GM19324 (cell line): ENCODE measurements at regions not wholly inside any gene's neighbourhood (a gene's known extent, or its start where the extent isn't known, plus 50 kb on each side); places are given as distances from the start of the nearest gene placed in this dataset.

Experiments used
- ATAC-seq: cut with Tn5 transposase; IDR thresholded peaks from one replicate; pipeline ENCODE4 v1.9.1; 2021; ENCODE audit warnings: mild to moderate bottlenecking, moderate library complexity; ENCODE audit not compliant: unreplicated experiment, low FRiP score

DNA sequence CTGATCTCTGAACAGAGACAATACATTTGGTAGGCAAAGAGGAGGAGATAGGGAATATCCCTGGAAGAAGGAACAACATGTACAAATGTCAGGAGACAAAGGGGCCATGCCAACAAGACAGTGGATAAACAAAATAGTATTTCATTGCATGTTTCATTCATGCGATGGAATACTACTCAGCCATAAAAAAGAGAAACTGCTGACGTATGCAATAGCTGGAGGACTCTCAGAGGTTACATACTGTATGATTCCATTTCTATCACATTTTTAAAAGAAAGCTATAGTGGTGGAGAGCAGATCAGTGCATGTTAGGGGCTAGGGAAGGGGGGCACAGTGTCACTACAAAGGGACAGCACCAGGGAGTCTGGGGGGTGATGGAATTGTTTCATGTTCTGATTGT is 572.9 kb upstream of the CADM1 start:
- ATAC-seq: no peak

DNA sequence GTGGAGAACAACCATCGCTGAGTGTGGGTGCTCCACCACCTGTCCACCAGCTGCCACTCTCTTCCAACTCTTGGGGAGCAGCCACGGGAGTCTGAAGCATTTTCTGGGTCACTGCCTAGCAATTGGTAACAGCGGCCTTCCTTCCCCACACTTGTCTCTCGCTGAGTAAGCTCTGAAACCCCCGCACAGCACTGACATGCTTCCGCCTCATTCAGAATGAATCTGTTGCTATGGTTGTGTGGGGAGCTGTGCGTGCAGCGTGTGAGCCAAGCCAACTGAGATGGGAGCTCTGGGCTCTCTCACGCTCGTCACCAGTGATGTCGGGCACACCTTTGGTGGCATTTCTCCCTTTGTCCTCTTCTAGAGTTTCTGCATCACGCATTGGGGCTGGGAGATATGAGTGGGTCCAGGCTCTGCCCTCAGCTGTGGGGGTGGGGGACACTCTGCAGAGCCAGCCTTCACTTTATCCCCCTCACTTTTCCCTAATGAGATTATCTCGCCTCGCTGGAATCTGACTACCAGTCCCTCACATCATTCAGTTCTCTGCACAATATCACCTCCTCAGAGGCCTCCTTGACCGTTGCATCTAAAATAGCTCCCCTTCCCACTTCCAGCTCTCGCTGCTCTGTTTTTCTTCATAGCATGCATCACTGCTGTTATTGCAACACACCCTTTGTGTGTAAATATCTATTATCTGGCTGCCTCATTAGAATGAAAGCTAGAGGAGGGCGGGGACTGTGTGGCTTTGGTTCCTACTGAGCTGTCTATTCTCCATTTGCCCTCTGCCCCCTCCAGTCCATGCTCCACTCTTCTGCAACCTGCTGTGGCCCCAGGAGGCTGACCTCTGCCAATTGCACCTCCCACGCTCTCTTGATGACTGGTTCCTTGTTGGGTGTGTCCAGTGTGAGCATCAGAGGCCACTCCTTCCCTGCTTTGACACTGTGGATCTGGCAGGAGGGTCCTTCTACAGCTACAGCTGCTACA is 569.9 kb upstream of the CADM1 start:
- peak; percentile 66 for ATAC-seq

DNA sequence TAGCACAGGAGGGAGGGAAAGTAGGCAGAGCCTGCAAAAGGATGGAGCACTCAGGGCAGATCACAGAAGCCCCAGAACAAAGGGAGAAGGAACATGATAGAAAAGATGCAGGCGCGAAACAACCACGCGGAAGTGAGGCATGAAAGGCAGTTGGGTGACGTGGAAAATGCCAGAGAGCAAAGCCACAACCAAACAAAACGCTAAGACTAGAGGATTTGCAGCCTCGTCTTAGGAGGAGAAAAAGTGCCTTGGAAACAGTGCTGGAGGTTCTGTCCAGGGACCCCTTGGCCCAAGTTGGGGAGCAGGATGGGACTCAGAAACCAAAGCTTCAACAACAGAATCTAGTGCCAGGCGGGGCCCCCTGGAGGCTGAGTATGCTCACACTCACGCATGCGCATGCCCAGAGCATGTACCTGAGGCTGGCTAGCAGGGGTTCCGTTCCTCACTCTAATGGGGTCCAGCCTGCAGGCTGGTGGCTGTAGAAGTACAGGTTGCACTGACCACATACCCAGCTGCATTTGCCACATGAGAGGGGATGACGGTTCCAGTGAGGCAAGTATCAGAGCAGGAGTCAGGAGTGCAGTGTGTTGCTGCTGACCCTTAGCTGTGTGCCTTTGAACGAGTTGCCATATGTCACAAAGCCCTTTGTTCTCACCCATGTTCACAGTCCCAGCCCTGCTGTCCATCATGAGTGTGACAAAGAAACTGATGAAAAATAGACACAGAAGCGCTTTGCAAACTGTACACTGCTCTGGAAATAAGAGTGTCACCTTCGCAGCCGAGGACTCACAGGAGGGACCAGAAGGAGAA is 568.6 kb upstream of the CADM1 start:
- no peak for ATAC-seq

DNA sequence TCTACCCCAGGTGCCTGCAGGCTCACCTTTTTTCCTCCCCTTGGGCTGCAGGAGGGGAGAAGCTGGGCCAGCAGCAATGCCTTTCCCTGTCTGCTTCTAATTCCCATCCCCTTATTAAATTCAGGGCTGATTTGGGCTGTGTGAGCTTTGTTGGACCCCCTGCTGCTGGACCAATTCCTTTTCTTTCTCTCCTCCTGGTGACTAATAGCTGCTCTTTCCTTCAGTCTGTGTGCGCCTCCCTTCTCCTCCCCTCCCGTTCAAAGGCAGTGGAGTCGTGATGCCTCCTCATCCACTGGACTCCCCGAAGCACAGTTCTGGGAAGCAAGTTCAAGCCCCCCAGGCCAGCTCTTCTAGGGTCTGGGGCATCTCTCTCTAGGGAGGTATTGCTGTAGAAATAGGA is 567.9 kb upstream of the CADM1 start:
- no peak for ATAC-seq

DNA sequence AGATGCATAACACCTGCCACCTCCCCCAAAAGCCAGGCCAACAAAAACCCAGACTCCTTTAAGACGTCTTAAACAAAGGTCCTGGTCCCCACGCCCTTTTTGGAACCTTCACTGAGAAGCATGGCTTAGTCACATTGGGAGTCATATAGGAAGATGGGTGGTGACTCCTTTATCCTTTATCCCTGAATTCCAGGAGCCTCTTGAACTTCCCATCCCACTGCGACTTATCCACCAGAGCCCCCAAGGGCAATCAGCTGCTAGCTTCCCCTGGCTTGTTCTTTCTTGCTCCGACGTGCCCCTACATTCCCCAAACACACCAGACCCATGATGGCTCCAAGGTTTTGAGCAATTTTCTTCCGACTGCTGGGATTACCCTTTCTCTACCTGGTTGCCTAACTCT is 567.0 kb upstream of the CADM1 start:
- no peak for ATAC-seq

DNA sequence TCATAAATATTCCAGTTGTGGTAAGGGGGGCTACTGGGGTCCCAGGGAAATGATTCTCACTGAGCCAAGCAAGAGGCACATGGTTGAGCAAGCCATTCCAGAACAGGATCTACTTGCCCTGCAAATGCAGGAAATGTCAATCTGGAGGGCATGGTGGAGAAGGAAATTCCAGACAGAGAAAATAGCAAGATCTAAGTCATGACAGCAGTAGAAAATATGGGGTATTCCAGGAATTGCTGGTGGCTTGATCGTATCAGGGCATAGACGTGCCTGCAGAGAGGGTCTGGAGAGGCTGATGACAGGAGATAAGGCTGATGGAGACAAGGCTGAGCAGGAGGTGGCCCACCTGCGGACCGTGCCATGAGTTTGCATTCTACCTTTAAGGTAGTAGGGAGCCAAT is 566.3 kb upstream of the CADM1 start:
- no peak for ATAC-seq

DNA sequence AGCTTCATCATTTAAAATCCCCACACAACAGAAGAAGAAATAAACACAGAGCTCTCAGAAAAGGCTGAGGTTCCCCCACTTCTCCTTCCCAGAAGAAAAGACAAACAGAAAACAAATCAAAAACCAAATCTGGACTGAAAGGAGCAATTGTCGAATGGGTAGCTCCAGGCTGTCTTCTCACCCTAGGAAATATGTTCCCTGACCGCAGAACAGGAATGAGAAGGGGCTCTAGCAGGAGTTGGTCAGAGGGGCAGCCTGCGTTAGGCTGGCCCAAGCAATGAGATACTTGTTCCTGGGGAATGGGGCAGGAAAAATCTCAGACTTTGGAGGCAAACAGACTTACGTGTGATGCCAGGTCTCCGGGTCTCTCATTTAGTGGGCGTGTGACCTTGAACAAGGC is 562.6 kb upstream of the CADM1 start:
- ATAC-seq: no peak

DNA sequence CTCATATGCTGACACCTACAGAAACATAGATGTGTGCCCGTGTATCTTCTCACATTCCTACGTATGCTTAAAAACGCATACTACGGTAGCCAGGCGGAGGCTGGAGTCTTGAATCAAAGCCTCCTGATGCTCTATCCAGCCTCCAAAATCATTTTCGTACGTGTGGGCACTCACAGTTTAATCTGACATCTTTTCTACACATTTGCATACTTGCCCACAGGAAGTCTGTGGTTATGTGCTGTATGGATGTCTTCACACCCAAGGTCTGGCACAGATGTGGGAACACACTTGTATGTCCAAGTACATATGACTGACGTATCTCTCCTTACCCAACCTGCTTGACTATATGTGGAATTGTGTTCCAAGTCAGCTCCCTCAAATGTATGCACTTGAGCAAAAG is 561.8 kb upstream of the CADM1 start:
- ATAC-seq: no peak

DNA sequence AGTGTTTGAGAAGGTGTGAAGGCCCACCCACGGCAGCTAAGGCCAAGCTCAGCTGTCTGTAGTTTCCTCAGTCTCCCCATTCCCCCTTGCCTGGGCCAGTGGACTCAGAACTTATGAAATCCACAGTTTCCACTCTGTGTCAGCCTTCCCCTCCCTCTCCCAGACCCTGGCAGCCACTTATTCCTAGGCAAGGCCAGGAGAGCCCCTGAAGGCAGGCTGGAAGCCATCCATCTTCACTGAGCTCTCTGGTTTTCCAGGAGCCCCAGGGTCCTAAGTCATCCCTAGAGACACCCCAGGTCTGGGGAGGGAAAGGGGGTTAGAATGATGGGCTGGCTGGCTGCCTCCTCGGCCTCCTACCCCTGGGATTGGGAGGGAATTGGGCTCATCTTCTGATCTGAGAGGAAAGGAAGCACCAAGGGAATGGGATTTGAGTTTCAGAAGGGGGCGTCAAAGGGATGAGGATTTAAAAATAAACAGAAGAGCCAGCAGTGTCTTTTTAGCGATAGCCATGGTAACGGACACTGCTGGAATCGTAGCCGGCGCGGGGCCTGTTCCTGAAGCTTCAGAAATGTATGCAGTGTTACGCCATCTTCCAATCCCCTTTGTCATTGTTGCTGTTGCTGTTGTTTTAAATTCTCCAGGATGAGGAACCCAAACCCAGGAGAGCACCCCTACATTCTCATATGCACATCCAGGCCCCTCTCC is 561.1 kb upstream of the CADM1 start:
- no peak for ATAC-seq

DNA sequence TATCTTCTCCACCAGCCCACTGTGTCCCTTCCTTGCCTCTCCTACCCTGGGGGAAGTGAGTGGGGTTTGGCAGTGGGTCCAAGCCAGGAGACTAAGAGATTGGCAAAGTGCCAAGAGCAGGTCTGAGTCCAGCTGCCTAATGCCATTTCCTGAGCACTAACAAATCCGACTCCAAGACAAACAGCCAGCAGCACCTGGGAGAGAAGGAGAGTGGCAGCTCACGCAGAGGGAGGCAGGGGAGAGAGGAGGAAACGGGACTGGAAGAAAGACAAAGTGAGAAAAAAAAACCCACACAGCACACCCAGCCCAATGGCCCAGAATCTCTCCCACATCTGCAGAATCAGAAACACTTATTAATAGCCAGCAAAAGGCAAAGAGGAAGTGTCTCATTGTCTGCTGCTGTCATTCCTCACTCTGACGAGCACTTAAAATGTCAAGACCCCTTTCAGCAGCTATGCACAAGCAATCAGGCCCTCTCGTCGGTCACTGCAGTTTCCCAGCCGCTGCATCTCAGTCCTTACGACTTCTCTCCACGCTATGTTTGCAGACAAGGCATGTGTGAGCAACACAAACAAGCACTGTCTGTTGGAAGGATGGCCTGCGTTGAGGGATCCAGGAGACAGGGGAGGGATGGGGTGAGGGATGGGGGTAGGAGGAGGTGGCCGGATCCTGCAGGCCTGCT is 558.4 kb upstream of the CADM1 start:
- no peak for ATAC-seq

DNA sequence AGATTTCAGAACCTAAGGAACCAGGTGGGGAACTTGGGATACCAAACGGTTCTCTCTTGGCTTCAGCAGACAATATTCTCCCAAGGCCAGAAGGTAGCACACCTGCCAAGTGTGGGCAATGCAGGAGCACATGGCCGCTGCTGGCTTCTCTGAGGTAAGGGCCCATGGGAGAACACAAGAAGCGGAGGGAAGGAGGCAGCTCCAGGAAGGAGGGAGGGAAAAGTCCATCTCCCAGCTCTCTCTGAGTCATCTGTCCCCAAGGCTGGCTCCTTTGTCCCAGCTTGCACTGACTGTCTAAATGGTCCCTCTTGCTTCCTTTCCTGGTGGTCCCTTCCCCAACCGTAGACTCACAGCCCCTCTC is 557.9 kb upstream of the CADM1 start:
- no peak for ATAC-seq

DNA sequence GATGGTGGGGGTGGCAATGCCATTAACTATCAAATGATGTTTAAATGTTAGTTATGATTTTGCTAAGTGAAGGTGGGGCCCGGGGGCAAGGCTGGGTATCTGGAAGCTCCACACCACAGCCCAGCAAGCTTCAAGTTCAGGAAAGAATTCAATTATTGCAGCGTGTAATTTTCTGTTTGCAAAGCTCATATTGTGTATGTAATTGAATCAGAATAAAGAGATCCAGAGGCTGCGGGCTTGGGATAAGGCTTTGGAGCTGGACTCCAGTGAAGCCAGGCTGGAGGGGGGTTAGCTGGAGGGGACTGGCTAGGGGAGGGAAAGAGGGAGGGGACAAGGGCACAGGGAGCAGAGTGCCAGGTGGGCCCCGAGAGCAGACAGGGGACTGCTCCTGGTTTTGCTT is 557.1 kb upstream of the CADM1 start:
- no peak for ATAC-seq

DNA sequence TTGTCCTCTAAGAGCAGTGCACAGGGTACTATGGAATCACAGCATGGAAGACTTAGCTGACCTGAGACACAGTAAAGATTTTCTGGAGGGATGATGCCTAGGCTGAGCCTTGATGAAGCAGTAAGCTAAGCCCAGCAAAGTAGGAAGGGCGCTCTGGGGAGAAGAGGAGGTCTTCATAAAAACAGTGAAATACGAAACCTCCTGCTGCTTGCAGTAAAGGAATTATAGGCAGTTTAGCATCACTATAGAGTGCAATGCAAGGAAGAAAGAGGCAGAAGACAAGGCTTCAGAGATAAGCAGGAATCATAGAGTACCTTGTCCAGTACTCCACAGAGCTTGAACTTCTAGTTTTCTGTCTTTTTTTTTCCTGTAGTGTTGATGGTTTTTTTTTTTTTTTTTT is 555.7 kb upstream of the CADM1 start:
- ATAC-seq: no peak

DNA sequence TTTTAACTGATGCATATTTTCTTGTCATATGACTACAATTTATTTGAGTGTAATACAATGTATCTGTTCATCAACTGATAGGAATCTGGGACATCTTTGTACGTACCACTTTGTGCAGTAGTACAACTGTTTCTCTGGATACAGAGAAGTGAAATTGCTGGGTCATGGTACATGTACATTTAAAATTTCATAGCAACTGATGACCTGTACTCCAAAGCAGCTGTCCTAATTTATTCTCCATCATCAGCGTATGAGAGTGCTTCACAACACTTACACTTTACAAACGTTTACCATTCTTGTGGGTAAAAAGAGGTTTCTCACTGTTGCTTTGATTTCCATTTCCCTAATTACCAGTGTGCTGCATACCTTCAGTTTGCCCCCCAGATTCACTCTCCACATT is 552.8 kb upstream of the CADM1 start:
- ATAC-seq: no peak

DNA sequence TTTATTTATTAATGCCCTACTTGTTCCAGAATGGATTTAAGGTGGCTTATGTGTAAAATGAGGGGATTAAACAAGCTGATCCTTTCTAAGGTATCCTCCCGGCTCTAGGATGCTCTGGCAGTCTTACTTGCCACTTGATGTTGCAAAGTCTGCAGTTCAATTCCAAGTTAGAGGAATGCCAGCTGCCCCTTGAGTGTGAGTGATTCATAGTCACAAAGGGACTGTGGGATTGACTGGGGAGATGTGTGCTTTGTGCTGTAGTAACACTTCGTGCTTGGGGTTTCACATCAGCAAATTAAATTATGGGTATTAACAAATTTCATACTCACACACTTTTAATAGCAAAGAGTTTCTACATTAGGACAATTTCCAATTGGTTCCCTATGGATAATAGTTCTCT is 550.8 kb upstream of the CADM1 start:
- ATAC-seq: no peak

DNA sequence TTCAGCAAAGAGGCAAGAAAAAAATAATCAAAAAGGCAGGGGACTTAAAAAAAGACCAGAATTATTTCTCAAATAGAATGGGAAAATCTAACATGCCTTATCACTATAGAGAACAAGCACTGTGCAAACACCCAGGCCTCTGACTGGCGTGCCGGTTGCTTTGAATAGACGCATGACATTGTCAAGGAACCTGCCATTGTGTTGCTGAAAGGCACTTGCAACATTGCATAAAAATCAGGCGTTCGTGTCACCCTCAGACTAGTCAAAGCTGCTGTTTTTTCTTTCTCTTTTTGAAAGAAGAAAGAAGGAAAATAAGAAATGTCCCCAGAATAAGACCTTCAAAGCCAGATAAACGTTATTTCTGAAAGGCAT is 549.3 kb upstream of the CADM1 start:
- no peak for ATAC-seq

DNA sequence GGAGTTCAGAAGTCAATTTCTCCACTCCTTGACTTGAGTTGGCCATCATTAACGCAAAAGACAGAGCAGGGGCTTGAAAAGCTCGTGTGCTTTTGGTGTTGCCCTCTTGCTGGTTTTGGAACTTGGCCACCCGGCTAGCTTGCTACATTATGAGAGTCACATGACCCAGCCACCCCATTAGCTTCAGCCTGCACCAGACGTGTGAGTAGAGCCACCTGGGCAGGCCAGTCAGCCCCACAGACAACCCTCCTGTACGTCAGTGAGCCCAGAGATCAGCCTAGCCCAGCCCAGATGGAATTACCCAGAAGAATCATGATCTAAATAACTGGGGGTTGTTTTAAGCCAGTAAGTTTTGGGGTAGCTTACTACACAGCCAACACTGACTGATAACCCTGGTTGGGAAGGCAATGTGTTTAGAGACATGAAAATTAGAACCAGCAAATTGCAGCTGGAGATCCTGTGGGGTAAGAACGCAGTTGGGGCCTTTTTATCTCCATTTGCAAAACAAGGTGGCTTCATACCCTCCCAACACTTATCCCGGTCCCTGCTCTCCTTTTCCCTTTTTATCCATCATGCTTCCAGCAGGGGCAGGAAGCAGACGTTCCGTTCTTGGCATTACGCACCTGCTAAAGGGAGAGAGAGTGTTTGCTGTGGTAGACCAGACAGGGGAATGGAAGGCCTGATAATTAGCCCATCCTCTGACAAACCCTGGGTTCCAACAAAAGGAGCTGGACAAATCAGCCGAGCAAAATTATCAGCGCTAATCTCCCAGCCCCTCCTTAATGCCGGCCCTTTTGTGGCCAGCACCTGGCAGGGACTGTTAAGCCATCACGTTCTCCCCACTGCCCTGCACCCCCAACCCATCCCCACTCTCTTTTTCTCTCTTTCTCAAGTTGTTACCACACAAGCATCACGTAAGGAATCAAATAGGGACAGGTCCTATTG is 548.7 kb upstream of the CADM1 start:
- no peak for ATAC-seq

DNA sequence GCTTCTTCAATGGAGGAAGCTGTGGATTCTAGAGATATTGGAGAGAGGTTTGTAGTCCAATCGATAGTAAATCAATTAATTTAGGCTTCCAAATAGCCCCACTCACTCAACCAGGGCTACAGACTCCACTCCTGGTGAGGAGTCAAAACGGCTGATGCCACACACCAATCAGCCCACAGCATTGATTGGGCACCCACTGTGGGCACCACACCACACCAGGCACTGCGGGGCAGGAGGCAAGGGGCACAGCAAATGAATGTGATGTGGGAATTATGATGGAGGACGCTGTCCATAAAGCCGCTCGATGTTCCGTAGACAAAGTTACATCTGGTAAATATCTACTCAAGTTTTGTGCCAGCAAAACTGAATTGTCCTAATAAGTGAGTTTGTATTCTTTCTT is 547.3 kb upstream of the CADM1 start:
- no peak for ATAC-seq

DNA sequence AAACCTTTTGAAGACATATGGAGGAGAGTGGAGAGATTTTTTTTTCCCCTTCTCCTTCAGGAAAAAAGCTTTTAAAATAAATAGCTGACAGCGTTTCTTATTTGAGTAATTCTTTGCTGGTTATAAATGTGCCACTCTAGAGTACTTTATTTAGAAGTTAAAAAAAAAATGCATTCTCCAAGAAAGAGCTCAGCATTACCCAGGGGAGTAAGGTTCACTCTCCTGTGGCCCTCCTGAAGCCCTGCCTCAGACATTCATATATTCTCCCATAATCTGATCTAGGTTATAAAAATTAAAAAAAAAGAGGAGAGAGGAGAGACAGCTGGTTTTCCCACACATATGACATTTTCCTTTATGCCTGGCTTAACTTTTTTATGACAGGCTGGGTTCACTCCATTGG is 545.2 kb upstream of the CADM1 start:
- no peak for ATAC-seq

DNA sequence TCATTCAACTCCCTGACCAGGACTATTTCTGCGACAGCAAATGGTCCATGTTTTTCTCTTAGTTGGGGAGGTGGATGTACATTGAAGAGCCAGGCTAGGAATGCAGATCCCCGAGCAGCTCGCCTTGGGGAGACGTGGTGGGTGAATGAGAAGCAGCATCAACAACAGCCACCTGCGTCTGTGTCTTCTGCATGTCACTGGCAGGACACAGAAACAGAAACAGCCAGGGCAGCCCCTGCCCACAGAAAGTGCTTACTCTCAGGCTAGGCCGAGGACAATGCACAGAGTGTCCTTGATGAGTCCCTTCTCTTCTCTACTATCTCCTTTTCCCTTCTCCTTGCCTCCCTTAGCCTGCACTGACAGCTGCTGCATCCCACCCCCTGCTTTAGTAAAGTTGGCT is 541.9 kb upstream of the CADM1 start:
- no peak for ATAC-seq
